ENCODE measurements at regions not wholly inside any gene's neighbourhood (a gene's known extent, or its start where the extent isn't known, plus 50 kb on each side); places are given as distances from the start of the nearest gene placed in this dataset.
"Not testable (repeated sequence)": the region's sequence is repeated elsewhere in the genome, so short reads cannot be mapped to it uniquely, and the experiment has no call there.

- not testable (repeated sequence) for H3K27ac ChIP-seq (ENCODE audit: low read depth, low read length); H3K27me3 ChIP-seq (ENCODE audit: control insufficient read depth, insufficient read depth, low read length); H3K4me1 ChIP-seq (ENCODE audit: control insufficient read depth, insufficient read depth, low read length); H3K4me3 ChIP-seq (ENCODE audit: low read depth, low read length); H3K9ac ChIP-seq (ENCODE audit: low read length)
- Histone ChIP-seq H3K36me3 (ENCODE audit: control insufficient read depth, insufficient read depth, low read length) (peaks cover 14% of the 10 kb centered on the region), H3K9me3 (ENCODE audit: control insufficient read depth, insufficient read depth, low read depth, low read length) (peaks cover 11% of the 10 kb centered on the region)
Measured at GRCh38 chr3:162708394-162708793, 1211.8 kb downstream of the OTOL1 start.

GRCh38 chr3:162708942-162709706 is 1212.5 kb downstream of the OTOL1 start:
- not testable (repeated sequence) for H3K27ac ChIP-seq (ENCODE audit: low read depth, low read length); H3K9ac ChIP-seq (ENCODE audit: low read length)

DNA sequence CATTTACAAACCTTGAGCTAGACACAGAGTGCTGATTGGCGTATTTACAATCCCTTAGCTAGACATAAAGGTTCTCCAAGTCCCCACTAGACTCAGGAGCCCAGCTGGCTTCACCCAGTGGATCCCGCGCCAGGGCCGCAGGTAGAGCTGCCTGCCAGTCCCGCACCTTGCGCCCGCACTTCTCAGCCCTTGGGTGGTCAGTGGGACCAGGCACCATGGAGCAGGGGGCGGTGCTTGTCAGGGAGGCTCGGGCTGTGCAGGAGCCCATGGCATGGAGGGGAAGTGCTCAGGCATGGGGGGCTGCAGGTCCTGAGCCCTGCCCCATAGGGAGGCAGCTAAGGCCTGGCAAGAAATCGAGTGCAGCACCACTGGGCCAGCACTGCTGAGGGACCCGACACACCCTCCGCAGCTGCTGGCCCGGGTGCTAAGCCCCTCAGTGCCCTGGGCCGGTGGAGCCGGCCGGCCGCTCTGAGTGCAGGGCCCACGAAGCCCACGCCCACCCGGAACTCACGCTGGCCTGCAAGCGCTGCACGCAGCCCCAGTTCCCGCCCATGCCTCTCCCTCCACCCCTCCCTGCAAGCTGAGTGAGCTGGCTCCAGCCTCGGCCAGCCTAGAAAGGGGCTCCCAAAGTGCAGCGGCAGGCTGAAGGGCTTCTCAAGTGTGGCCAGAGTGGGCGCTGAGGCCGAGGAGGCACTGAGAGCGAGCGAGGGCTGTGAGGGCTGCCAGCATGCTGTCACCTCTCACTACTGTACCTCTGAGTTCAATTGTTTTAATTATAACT is 1213.9 kb downstream of the OTOL1 start:
- Histone ChIP-seq H3K4me1 (ENCODE audit: control insufficient read depth, insufficient read depth, low read length) (no peaks in the 10 kb centered on the region), H3K36me3 (ENCODE audit: control insufficient read depth, insufficient read depth, low read length) (peaks cover 14% of the 10 kb centered on the region), H3K9ac (ENCODE audit: low read length) (no peak overlapping the region), H3K4me3 (ENCODE audit: low read depth, low read length) (no peak overlapping the region), H3K9me3 (ENCODE audit: control insufficient read depth, insufficient read depth, low read depth, low read length) (peaks cover 11% of the 10 kb centered on the region), H3K27ac (ENCODE audit: low read depth, low read length) (no peak overlapping the region), H3K27me3 (ENCODE audit: control insufficient read depth, insufficient read depth, low read length) (no peaks in the 10 kb centered on the region)

More at GRCh38 chr3:162708942-162709706, 1212.5 kb downstream of the OTOL1 start:
- not testable (repeated sequence) for H3K27me3 ChIP-seq (ENCODE audit: control insufficient read depth, insufficient read depth, low read length); H3K4me1 ChIP-seq (ENCODE audit: control insufficient read depth, insufficient read depth, low read length); H3K4me3 ChIP-seq (ENCODE audit: low read depth, low read length)
- peaks cover 14% of the 10 kb centered on the region for H3K36me3 ChIP-seq (ENCODE audit: control insufficient read depth, insufficient read depth, low read length)
- peaks cover 11% of the 10 kb centered on the region for H3K9me3 ChIP-seq (ENCODE audit: control insufficient read depth, insufficient read depth, low read depth, low read length)

GRCh38 chr3:162717074-162717473 is 1220.5 kb downstream of the OTOL1 start:
- not testable (repeated sequence) for H3K27ac ChIP-seq (ENCODE audit: low read depth, low read length); H3K36me3 ChIP-seq (ENCODE audit: control insufficient read depth, insufficient read depth, low read length); H3K27me3 ChIP-seq (ENCODE audit: control insufficient read depth, insufficient read depth, low read length); H3K4me3 ChIP-seq (ENCODE audit: low read depth, low read length); H3K9me3 ChIP-seq (ENCODE audit: control insufficient read depth, insufficient read depth, low read depth, low read length)
- H3K4me1 ChIP-seq (ENCODE audit: control insufficient read depth, insufficient read depth, low read length), result peaks cover 44% of the 10 kb centered on the region
- H3K9ac ChIP-seq (ENCODE audit: low read length), result peak overlapping the region; percentile 37

DNA sequence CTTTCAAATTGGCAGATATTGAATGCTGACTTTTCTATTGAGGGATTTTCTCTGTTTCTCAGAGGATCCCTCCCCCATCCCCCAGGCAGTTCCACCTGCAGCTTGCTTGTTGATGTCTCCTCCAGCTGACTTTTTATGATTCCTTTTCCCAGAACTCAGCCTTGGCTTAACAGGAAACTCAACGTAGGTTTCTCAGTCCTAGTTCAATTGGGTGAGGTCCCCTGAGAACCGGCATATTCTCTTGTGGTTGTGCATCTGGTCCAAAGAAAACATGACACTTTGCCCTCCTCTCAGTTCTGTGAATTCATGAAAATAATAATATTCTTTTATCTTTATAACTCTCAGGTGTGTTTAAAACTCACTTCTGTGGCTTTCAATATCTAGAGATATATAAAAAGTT is 1222.1 kb downstream of the OTOL1 start:
- Histone ChIP-seq H3K27ac (ENCODE audit: low read depth, low read length) (peak overlapping the region; percentile 90), H3K9ac (ENCODE audit: low read length) (peak overlapping the region; percentile 69), H3K36me3 (ENCODE audit: control insufficient read depth, insufficient read depth, low read length) (no peaks in the 10 kb centered on the region; the same call in 1 of the 2 replicates), H3K4me1 (ENCODE audit: control insufficient read depth, insufficient read depth, low read length) (peaks cover 54% of the 10 kb centered on the region), H3K4me3 (ENCODE audit: low read depth, low read length) (peak overlapping the region; percentile 29; the same call in 1 of the 2 replicates), H3K9me3 (ENCODE audit: control insufficient read depth, insufficient read depth, low read depth, low read length) (no peaks in the 10 kb centered on the region), H3K27me3 (ENCODE audit: control insufficient read depth, insufficient read depth, low read length) (no peaks in the 10 kb centered on the region)

GRCh38 chr3:162719684-162720341 is 1223.2 kb downstream of the OTOL1 start:
- Histone ChIP-seq H3K27ac (ENCODE audit: low read depth, low read length) (peak overlapping the region; percentile 90; the same call in 1 of the 2 replicates), H3K4me1 (ENCODE audit: control insufficient read depth, insufficient read depth, low read length) (peaks cover 58% of the 10 kb centered on the region), H3K9ac (ENCODE audit: low read length) (peak overlapping the region; percentile 32)

GRCh38 chr3:162721736-162722135 is 1225.1 kb downstream of the OTOL1 start:
- H3K4me1 ChIP-seq (ENCODE audit: control insufficient read depth, insufficient read depth, low read length), result peaks cover 55% of the 10 kb centered on the region
- peak overlapping the region; percentile 90 for H3K27ac ChIP-seq (ENCODE audit: low read depth, low read length)
- peak overlapping the region; percentile 3 for H3K4me3 ChIP-seq (ENCODE audit: low read depth, low read length)
- peak overlapping the region; percentile 73 for H3K9ac ChIP-seq (ENCODE audit: low read length)
- H3K36me3 ChIP-seq (ENCODE audit: control insufficient read depth, insufficient read depth, low read length), result no peaks in the 10 kb centered on the region
- no peaks in the 10 kb centered on the region for H3K27me3 ChIP-seq (ENCODE audit: control insufficient read depth, insufficient read depth, low read length)
- no peaks in the 10 kb centered on the region for H3K9me3 ChIP-seq (ENCODE audit: control insufficient read depth, insufficient read depth, low read depth, low read length)

More at GRCh38 chr3:162719684-162720341, 1223.2 kb downstream of the OTOL1 start:
- no peaks in the 10 kb centered on the region for H3K27me3 ChIP-seq (ENCODE audit: control insufficient read depth, insufficient read depth, low read length)
- H3K9me3 ChIP-seq (ENCODE audit: control insufficient read depth, insufficient read depth, low read depth, low read length), result no peaks in the 10 kb centered on the region
- H3K4me3 ChIP-seq (ENCODE audit: low read depth, low read length), result no peak overlapping the region
- H3K36me3 ChIP-seq (ENCODE audit: control insufficient read depth, insufficient read depth, low read length), result no peaks in the 10 kb centered on the region; the same call in 1 of the 2 replicates

DNA sequence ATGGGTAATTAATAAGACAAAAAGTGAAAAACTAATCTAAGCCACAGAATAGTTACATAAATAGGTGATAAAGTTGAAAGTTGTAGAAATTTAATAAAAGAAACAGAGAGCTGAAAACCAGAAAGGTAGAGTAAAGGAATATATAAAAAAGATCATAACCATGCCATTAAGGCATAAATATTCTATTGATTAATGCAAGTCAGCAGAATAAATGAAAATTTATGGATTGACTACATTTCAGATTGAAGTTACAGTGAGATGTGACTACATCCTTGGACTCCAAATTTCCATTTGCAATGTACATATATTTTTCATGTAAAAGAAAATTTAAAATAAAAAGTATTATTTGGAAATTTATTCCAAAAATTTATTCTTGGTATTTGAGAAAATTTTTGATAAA is 1225.7 kb downstream of the OTOL1 start:
- peak overlapping the region; percentile 90 for H3K27ac ChIP-seq (ENCODE audit: low read depth, low read length)
- H3K27me3 ChIP-seq (ENCODE audit: control insufficient read depth, insufficient read depth, low read length), result no peaks in the 10 kb centered on the region
- H3K9me3 ChIP-seq (ENCODE audit: control insufficient read depth, insufficient read depth, low read depth, low read length), result no peaks in the 10 kb centered on the region
- H3K4me1 ChIP-seq (ENCODE audit: control insufficient read depth, insufficient read depth, low read length), result peaks cover 54% of the 10 kb centered on the region
- peak overlapping the region; percentile 54 for H3K9ac ChIP-seq (ENCODE audit: low read length)
- 0 out of 2 replicates have a peak overlapping the region, but pooled peaks have one; percentile 3 for H3K4me3 ChIP-seq (ENCODE audit: low read depth, low read length)
- H3K36me3 ChIP-seq (ENCODE audit: control insufficient read depth, insufficient read depth, low read length), result peaks cover 1% of the 10 kb centered on the region; the same call in 1 of the 2 replicates

DNA sequence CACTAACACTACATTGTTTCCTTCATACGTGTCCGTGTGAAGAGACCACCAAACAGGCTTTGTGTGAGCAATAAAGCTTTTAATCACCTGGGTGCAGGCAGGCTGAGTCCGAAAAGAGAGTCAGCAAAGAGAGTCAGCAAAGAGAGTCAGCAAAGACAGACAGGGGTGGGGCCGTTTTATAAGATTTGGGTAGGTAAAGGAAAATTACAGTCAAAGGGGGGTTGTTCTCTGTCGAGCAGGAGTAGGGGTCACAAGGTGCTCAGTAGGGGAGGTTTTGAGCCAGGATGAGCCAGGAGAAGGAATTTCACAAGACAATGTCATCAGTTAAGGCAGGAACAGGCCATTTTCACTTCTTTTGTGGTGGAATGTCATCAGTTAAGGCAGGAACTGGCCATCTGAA is 1226.2 kb downstream of the OTOL1 start:
- not testable (repeated sequence) for H3K27ac ChIP-seq (ENCODE audit: low read depth, low read length); H3K4me3 ChIP-seq (ENCODE audit: low read depth, low read length); H3K9me3 ChIP-seq (ENCODE audit: control insufficient read depth, insufficient read depth, low read depth, low read length); H3K27me3 ChIP-seq (ENCODE audit: control insufficient read depth, insufficient read depth, low read length); H3K36me3 ChIP-seq (ENCODE audit: control insufficient read depth, insufficient read depth, low read length)
- Histone ChIP-seq H3K9ac (ENCODE audit: low read length) (peak overlapping the region; percentile 90), H3K4me1 (ENCODE audit: control insufficient read depth, insufficient read depth, low read length) (peaks cover 54% of the 10 kb centered on the region)

- Histone ChIP-seq H3K27ac (ENCODE audit: low read depth, low read length) (no peak overlapping the region), H3K36me3 (ENCODE audit: control insufficient read depth, insufficient read depth, low read length) (peaks cover 40% of the 10 kb centered on the region), H3K4me3 (ENCODE audit: low read depth, low read length) (no peak overlapping the region), H3K4me1 (ENCODE audit: control insufficient read depth, insufficient read depth, low read length) (peaks cover 27% of the 10 kb centered on the region), H3K9ac (ENCODE audit: low read length) (no peak overlapping the region), H3K9me3 (ENCODE audit: control insufficient read depth, insufficient read depth, low read depth, low read length) (no peaks in the 10 kb centered on the region; the same call in 1 of the 2 replicates), H3K27me3 (ENCODE audit: control insufficient read depth, insufficient read depth, low read length) (no peaks in the 10 kb centered on the region)
Measured at GRCh38 chr3:162729686-162730085, 1233.1 kb downstream of the OTOL1 start.
